Left ventricle myocardium superior (tissue), 1 donor: ENCODE measurements at regions not wholly inside any gene's neighbourhood (a gene's known extent, or its start where the extent isn't known, plus 50 kb on each side); places are given as distances from the start of the nearest gene placed in this dataset.
"Not testable (repeated sequence)": the region's sequence is repeated elsewhere in the genome, so short reads cannot be mapped to it uniquely, and the experiment has no call there.

Experiments
- ATAC-seq: fragments of 200-7000 bp; cut with Tn5 transposase; one replicate; pipeline ENCODE4 v1.9.1; 2020; ENCODE audit warnings: mild to moderate bottlenecking, moderate library complexity
- DNase-seq: peaks from one replicate; pipeline ENCODE4 v3.0.0-alpha.2; 2020
- intact Hi-C: fragments of 100-400 bp; cut with micrococcal nuclease; formaldehyde crosslinking; loops from one replicate; pipeline ENCODE4 v1.11.0; 2022
- donor health status: DM: no; HTN: yes; CAD: no; lungs with severe emphysema.

DNA sequence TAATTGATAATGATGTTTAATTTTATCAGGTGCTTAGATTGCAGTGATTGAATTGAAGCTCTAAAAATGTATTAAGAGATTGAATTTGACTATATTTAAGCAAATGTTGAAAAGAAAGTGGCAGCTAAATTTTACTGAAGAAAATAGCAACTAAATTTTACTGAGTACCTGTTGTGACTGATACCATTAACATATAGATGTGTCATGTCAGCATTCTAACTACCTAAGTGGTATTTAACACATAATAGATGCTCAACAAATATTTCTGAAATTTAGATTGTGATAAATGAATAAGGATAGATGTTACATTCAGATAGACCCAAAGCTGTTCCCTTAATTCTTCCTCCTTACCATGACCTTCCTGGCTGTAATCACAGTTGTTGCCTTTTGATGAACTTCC lies 350.9 kb upstream of the VWC2 start:
- ATAC-seq, result no peak
- no peak for DNase-seq
- intact Hi-C loops, result no loop called here

DNA sequence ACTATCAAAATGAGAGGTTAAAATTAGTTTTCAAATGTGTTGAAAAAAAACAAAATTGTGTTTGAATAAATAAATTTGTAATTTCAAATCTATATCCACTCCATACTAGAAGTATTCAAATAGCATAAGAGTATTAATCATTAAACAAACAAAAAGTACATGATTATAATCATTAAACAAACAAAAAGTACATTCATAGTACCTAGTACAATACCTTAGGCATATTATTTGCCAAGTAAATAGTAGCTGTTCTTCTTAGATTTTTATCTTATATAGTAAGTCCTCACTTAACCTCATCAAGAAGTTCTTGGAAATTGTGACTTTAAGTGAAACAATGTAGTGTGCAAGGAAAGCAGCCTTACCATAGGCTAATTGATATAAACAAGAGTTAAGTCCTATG lies 349.3 kb upstream of the VWC2 start:
- intact Hi-C loops, result no loop called here
- DNase-seq (no peak), ATAC-seq (no peak)

DNA sequence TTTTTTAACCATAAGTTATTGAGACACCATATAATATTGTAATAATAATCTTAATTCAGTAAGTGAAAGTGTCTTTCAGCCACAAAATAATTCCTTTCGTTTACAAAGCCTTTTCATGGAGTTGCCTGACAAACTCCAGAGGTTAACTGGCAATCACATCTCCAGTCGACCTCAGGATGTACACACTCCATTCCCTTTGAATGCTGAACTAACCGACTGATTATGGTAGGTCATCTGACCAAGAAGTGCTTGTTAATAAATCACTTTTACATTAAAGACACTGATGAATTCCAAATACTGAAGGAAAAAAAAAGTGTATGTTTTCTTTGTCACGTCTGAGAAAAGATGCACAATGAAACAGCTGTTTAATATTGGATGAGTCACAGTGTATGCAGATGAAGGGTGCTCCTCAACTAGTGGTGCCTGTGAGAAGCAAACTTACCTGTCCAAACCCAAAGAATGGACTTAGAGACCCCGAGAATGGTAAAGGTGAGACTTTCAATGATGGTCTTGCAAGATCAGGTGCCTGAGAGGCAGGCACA lies 348.1 kb upstream of the VWC2 start:
- no peak for DNase-seq
- ATAC-seq, result no peak
- intact Hi-C loops, result no loop called here

DNA sequence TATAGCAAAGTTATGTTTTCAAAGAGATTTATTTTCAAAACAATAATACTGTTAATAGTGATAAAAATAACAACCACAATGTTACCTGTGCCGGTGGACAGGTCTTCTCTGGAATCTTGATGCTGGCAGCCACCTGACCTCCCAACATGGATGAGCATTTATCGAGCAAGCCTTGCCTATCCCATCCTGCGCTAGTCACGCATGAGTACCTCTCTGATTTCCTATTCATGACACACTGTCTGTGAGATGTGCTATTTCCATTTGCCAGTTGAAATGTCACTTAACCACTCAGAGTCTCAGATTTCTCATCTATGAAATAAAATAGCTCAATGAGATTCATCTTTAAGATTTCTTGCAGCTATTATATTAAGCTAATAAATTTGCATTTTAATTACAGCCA lies 341.2 kb upstream of the VWC2 start:
- DNase-seq (no peak), ATAC-seq (no peak)
- intact Hi-C loops, result no loop called here

DNA sequence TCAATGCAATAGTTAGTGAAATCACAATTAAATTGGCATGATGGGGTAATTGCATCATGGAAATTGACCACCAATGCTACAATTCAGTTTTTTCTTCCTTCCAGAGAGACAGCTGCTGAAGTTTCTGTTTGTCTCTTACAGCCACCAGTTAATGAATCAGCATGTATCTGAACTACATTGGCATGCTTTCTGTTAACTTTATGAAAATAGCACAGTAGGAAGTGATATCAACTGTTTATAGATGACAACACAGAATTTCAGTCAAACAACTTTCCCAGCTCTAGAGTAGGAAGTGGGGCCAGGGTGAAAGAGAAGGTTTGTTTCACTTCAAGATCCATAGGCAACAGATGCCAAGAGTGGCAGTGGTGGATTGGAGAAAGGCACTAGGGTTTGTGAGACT lies 339.6 kb upstream of the VWC2 start:
- ATAC-seq, result no peak
- no peak for DNase-seq
- intact Hi-C loops, result no loop called here

DNA sequence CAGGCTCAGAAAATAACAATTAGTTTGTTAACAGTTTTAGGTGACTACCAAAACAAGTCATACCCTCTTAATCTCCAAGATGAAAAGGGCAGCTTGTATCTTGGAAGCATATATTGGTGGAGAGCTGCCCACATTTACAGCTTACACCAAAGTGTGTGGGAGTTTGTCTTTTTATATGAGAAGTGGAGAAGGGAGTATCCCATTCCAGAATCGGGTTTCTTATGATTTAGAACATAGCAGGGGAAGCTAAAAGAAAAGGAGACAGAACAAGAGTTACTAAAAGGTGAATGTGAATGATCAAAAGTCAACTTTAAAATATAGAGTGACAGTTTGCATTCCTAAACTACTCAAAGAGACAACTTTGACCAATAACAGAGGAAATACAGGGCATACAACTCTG lies 338.6 kb upstream of the VWC2 start:
- intact Hi-C loops, result no loop called here
- no peak for DNase-seq
- ATAC-seq, result no peak

DNA sequence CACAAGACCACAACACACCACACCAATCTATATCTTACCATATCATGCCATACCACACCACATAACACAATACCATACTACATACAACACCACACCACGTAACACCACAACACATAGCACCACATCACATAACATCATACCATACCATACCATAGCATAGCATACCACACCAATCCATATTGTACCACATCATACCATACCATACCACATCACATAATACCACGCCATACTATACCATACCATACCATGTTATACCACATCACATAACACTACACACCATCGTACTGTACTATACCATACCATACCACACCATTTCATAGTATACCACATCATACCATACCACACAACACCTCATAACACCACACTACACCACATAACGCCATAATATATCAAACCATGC lies 335.2 kb upstream of the VWC2 start:
- ATAC-seq, result no peak
- intact Hi-C loops, result no loop called here

DNA sequence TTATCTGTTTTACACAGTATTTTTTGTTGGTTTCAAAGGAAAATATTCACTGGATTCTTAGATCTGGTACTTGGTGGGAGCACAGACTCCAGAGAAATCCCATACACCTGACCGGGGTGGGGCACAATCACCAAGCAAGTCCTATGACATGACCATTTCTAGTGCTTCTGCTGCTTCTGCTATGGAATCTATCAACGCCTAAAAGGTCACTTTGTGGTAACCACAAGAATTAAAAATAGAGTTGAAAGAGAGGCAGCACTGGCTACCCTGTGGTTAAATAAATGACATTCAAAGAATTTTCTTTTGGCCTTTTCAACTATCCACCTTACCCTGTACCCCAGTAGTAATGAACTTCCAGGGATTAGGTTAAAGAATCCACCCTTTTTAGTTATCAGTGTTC lies 329.9 kb upstream of the VWC2 start:
- DNase-seq, result no peak
- intact Hi-C loops, result no loop called here
- peak; percentile 33 for ATAC-seq

More for the DNA sequence above, 335.2 kb upstream of the VWC2 start:
- no peak for DNase-seq

DNA sequence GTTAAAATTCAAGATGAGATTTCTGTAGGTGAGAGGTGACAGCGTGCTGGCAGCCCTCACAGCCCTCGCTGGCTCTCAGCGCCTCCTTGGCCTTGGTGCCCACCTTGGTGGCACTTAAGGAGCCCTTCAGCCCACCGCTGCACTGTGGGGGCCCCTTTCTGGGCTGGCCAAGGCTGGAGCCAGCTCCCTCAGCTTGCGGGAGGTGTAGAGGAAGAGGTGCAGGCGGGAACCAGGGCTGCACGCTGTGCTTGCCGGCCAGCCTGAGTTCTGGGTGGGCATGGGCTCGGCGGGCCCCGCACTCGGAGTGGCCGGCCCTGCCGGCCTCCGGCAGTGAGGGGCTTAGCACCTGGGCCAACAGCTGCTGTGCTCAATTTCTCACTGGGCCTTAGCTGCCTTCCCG lies 320.0 kb upstream of the VWC2 start:
- no peak for ATAC-seq
- intact Hi-C loops, result no loop called here
- DNase-seq, result no peak

DNA sequence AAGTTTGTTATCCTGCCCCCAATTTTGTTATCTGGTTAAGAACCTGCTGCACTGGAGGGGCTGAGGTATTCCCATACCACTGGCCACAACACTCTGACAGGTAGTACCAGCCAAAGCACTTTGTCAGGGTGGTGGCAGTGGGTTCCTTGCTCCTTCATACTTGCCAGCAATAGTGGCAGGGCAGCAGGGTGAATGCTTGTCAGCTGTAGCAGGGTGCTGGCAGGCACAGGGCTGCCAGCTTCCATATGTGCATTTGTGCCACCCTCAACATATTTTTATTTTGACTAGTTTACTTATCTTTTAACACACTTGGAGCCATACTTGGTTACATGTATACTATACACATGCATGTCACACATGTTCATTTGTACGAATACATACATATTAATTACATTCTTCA lies 294.0 kb upstream of the VWC2 start:
- ATAC-seq (peak; percentile 80), DNase-seq (peak; percentile 31)
- intact Hi-C loops, result no loop called here

DNA sequence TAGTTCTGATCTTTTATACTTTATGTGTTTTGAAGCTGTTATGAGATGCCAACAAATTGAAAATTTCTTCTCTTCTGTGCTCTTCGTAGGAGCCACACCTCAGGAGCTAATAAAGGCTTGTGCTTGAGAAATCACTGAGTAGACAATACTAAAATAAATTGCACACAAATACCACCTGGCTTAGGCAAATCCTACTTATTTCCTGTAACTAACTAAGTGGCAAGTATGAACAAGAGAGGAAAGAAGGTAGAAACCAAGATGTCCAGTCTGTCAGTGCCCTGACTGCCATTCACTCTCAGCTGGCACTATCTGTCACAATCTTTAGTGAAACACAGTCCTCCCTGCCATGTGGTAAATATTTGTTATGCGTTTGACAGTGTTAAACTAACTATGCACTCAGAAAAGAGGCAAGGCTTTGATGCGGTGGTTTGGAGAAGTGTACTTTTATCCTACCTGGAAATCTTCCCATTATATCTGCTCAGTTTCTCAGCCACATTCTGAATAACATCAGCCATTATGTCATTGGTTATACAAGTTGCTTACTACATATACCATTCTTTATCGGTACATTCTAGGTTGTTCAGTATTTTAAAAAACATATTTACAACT lies 293.4 kb upstream of the VWC2 start:
- ATAC-seq, result no peak
- no peak for DNase-seq
- intact Hi-C loops, result loop anchor here (1.0 kb wide), 1 partner anchor 311 kb away; no protein-coding TSS in a partner anchor

DNA sequence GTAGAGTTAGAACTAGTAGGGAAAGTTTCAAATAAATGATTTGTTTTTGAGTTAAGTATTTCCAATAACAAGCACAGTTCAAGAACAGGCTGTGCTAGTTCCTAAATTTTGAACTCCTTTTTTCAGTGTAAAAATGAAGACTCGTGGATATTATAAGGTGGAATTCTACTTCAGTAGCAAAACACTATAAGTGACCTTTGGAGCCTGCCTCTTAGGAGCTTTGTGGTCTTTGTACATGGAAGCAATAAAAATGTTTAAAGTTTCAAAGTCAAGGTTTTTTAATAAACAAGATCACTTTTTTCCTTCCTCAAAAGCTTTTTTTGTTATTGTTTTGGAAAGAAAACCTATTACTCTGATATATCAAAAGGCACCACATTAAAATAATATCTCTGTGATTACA lies 292.4 kb upstream of the VWC2 start:
- intact Hi-C loops, result no loop called here
- ATAC-seq, result no peak
- no peak for DNase-seq

DNA sequence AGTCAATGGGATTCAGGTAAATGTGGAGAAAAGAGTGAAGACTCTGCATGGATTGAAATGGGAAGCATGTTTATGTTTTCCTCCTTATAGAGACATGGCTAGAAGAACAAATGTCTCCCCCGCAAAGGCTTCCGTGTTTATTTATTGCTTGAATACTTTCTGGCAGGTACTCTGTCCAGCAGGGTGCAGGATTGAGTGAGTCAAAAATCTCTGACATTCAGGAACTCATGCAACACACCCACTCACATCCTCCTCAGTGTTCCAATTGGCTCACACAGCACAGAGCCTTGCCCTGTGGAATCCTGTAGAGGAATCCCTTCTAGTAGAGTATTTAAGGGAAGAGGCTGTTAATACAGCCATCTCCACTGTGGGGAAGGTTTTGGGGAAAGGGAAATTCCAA lies 290.3 kb upstream of the VWC2 start:
- ATAC-seq (peak; percentile 81), DNase-seq (no peak)
- intact Hi-C loops, result no loop called here

DNA sequence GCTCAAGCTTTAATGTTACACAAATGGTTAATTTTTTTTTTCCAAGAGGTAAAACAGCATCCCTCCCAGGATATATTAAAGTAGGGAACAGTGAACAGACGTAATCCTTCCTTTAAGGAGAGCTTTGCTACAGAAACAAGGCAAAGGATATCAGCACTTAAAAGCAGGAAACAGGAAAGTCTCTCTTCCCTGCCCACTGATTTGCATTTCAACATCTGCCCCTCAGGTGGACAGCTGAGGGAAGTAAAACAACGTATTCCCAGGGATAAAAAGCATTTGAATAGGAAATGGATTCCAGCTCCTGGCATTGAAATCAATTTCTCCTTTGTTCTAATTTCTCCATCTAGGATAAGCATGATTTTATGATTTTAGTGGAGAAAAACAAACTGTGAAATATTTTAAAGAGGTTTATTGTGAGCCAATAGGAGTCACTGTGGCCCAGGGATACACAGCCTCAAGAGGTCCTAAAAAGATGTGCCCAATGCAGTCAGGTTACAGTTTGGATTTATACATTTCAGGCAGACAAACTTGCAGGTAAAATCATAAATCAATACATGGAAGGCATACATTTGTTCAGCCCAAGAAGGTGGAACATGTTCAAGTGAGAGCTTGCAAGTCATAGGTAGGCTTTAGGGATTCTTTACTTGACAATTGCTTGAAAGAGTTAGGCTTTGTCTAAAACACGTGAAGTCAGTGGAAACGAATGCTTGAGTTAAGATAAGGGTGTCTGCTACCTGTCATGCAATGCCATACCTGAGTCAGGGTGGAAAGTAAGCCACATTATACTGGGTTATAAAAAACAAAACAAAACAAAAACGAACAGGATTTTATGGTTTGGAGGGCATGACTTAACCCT lies 286.2 kb upstream of the VWC2 start:
- intact Hi-C loops, result loop anchor here (5.0 kb wide), 1 partner anchor 360 kb away; no protein-coding TSS in a partner anchor
- DNase-seq (no peak), ATAC-seq (no peak)

DNA sequence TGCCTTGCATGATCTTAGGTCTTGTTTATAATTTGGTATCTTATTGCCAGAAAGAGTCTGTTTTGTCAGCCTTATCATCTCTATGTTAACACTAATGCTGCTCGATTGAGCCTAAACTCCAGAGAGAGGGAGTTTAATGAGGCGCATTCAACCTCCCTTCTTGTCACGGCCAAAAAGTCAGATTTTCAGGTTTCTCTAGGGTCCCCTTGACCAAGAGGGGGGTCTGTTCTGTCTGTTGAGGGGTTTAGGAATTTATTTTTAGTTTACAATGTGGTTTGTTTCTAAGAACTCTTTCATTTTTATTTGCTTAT lies 285.7 kb upstream of the VWC2 start:
- intact Hi-C loops, result loop anchor here (5.0 kb wide), 1 partner anchor 360 kb away; no protein-coding TSS in a partner anchor
- DNase-seq (no peak), ATAC-seq (no peak)

DNA sequence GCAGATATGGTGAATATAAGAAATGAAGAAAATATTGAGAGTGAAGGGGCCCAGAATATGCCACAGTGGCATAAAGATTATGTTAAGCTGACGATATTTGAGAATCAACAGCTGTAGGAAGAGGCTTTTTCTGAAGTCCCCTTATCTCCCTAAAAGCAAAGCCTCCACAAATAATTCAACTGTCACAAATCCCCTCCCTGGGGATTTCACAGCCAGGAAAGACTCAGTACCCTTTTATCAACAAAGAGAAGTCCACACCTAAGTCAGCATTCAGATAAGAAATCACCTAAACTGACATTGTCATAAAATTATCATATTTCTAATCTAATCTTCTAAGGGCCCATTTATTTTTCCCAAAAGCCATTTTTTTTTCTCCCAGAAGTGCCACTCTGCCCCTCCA lies 284.9 kb upstream of the VWC2 start:
- intact Hi-C loops, result loop anchor here (5.0 kb wide), 1 partner anchor 359 kb away; no protein-coding TSS in a partner anchor
- DNase-seq (no peak), ATAC-seq (no peak)

DNA sequence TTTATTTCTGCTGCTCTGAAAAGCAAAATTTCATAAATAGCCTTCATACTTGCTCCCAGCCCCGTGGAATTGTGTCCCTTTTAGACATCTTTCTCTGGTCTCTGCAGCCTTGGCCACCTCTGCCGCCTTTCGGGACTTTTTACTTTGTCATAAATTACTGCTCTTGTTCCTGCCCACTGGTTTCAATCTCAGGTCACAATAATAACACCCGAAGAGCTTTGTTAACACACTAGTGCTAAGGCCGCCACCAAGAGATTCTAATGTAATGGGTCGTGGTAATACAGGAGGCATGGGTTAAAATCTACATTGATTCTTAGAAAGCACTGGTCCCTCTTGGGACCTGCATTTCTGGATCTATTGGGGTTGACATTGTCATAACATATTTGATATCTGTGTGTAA lies 276.0 kb upstream of the VWC2 start:
- no peak for ATAC-seq
- DNase-seq, result no peak
- intact Hi-C loops, result no loop called here

DNA sequence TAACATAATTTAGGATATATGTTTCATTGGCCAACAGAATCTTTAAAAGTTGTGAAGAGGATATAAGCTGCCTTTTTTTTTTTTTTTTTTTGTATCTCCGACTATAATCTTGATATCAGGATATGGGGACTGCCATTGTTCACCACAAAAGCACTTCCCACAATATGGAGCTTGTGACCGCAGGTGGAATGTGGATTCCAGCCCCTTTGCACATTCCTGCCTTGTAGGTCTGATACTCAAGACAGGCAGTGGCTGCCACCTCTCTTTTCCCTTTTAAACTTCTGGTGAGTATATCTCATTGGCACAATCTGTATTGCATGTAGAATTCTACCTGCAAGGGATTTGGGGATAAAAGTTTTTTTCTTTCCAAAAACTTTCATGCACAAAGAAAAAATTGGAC lies 272.7 kb upstream of the VWC2 start:
- ATAC-seq (no peak), DNase-seq (no peak)
- intact Hi-C loops, result no loop called here

DNA sequence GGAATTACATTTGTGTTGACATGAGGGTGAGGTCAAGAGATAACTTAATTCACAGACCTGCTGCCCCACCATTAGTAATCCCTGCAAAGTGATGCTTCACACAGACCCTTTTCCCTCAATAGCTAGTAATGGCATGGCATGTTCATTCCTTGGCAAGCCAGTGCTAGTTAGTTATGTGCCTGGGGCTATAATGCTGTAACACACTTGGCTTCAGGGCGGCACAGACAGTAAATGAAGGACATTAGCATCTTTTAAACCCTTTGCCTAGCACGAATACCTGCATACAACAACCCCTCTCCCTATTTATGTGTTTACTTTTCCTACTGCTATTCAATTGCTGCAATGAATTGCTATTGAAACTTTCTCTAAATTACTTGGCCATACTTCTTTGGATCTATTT lies 266.2 kb upstream of the VWC2 start:
- DNase-seq, ATAC-seq, intact Hi-C loops: not testable (repeated sequence)

DNA sequence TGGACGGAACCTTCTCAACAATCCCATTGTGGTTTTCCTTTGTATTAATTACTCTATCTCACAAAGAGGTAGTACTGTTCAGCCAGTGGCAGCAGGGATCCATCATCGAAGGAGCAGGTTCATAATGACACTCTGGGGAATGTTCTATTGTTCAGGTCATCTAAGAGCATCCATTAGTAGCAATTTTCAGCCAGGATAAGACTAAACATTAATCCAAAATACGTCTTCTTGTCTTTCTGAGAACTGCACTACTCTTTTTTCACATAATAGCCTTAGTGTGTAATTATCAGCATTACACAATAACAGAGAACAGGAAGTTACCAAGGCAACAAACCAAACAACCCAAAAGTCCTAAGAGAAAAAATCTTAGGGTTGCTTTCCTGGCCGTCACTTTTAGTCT lies 259.5 kb upstream of the VWC2 start:
- DNase-seq, result no peak
- ATAC-seq, result peak; percentile 57
- intact Hi-C loops, result no loop called here

DNA sequence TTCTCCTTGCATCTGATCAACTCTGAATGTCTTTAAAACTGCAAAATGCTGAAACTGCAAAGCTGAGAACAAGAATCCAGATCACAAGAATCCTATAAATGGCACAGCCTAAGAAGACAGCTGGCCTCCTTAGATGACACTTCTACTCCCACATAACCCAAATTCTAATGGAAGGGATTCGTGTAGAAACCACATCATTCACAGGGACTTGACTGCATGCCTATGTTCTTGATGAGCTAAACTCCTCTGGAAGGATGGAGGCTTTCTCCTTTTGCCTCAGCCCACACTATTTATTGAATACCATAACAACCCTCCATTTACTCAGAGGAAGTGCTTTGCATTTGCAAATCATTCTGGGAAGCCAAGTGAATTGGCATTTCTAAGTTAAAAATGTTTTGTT lies 252.5 kb upstream of the VWC2 start:
- no peak for DNase-seq
- ATAC-seq, result no peak
- intact Hi-C loops, result no loop called here
